Cardiac fibroblast (primary cell): ENCODE measurements at regions not wholly inside any gene's neighbourhood (a gene's known extent, or its start where the extent isn't known, plus 50 kb on each side); places are given as distances from the start of the nearest gene placed in this dataset.

Experiments used
- DNase-seq, 2 donors: peaks; one replicate each; pipeline versions ENCODE4 v3.0.0 to v3.0.0-alpha.2; 2010; ENCODE audit warnings: low read depth in 2 of 2
- H3K4me3 ChIP-seq, 2 donors: replicated peaks in 1 of 2; 1 replicate in 1 of 2; 2 replicates in 1 of 2; pipeline ENCODE4 v1.5.1; 2011; ENCODE audit warnings: low read depth in 2 of 2, low read length in 2 of 2, mild to moderate bottlenecking in 2 of 2, moderate library complexity in 1 of 2
- CTCF ChIP-seq: IDR thresholded peaks from one replicate; pipeline ENCODE4 v1.5.1; 2011; ENCODE audit warnings: low read depth, mild to moderate bottlenecking, low read length, inconsistent platforms

GRCh38 chr16:86050591-86051367 is 151.8 kb downstream of the IRF8 start:
- no peak overlapping the region for H3K4me3 ChIP-seq
- DNase-seq = no peak
- no peak for TF ChIP-seq CTCF

GRCh38 chr16:86051368-86052114 is 152.6 kb downstream of the IRF8 start:
- no peak overlapping the region for H3K4me3 ChIP-seq
- DNase-seq = no peak
- TF ChIP-seq CTCF = no peak

- DNase-seq = no peak
- TF ChIP-seq CTCF = no peak
- no peak overlapping the region for H3K4me3 ChIP-seq
Measured at GRCh38 chr16:86052115-86052670, 153.2 kb downstream of the IRF8 start.

- DNase-seq = no peak
- no peak overlapping the region for H3K4me3 ChIP-seq
- TF ChIP-seq CTCF = no peak
Measured at GRCh38 chr16:86052926-86053325, 154.0 kb downstream of the IRF8 start.

GRCh38 chr16:86059253-86060171 is 160.6 kb downstream of the IRF8 start:
- DNase-seq = peak in 1 of 2 donors; percentile 50
- no peak for TF ChIP-seq CTCF
- no peak overlapping the region for H3K4me3 ChIP-seq
